ENCODE measurements at regions not wholly inside any gene's neighbourhood (a gene's known extent, or its start where the extent isn't known, plus 50 kb on each side); places are given as distances from the start of the nearest gene placed in this dataset.
A peak's percentile ranks its signal among the peaks of the same experiment; 100 is the strongest.

GRCh38 chr3:3636815-3637214, 162.4 kb upstream of the LRRN1 start:
- no peak overlapping the region for H3K27ac ChIP-seq (replicated peaks in 1 of 4)
- no peaks in the 10 kb centered on the region for H3K27me3 ChIP-seq
- H3K4me1 ChIP-seq: no peaks in the 10 kb centered on the region
- 86% methylated on average over 2 of the region's 2 CpGs for WGBS
- DNase-seq (ENCODE audit: extremely low spot score): peak; percentile 68
- H3K4me3 ChIP-seq: no peak overlapping the region
- no peaks in the 10 kb centered on the region for H3K9me3 ChIP-seq
- intact Hi-C loops (cut with DNase I): no loop called here
- no peaks in the 10 kb centered on the region for H3K36me3 ChIP-seq
- TF ChIP-seq CTCF (IDR thresholded peaks at IDR 0.05): no peak
- no peak for TF ChIP-seq EP300 (IDR thresholded peaks at IDR 0.05)
- no peak for TF ChIP-seq POLR2AphosphoS5 (IDR thresholded peaks at IDR 0.05)
- no peak for TF ChIP-seq POLR2A (IDR thresholded peaks at IDR 0.05; ENCODE audit: low read depth)

- TF ChIP-seq CTCF (IDR thresholded peaks at IDR 0.05) (no peak), POLR2AphosphoS5 (IDR thresholded peaks at IDR 0.05) (no peak)
- H3K4me1 ChIP-seq: peaks cover 0 to 12% (median 2%) of the 10 kb centered on the region in 4 donors
- H3K4me3 ChIP-seq: no peak overlapping the region
- no peak for DNase-seq (ENCODE audit: extremely low spot score)
- WGBS: 6% methylated on average over 1 of the region's 1 CpG
- H3K27ac ChIP-seq (replicated peaks in 1 of 4): no peak overlapping the region
- H3K27me3 ChIP-seq: no peaks in the 10 kb centered on the region
- no peaks in the 10 kb centered on the region for H3K36me3 ChIP-seq
- intact Hi-C loops (cut with DNase I): no loop called here
- no peaks in the 10 kb centered on the region for H3K9me3 ChIP-seq
These were observed 164.1 kb upstream of the LRRN1 start for GRCh38 chr3:3635109-3635508.

DNA sequence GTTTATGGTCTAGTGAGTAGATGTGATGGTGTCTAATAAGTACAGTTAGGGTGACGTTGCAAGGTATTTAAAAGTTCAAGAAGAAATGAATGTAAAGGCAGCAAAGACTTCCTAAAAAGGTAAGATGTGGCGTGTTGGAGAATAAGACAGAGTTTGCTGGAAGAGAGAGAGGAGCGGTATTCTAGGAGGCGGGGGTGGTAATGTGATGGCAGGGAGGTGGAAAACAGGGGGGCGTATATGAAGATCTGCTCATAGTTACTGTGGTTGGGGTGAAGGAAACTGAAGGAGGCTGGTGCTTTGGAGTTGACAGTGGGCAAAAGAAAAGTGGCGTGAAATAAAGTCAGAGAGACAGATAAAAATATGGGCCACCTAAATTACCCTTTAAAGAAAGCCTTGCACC, 164.9 kb upstream of the LRRN1 start:
- WGBS: 92% methylated on average over 6 of the region's 6 CpGs
- Histone ChIP-seq H3K4me1 (peaks cover 0 to 12% (median 2%) of the 10 kb centered on the region in 4 donors), H3K36me3 (no peaks in the 10 kb centered on the region), H3K9me3 (no peaks in the 10 kb centered on the region), H3K27me3 (no peaks in the 10 kb centered on the region), H3K27ac (replicated peaks in 1 of 4) (no peak overlapping the region), H3K4me3 (no peak overlapping the region)
- DNase-seq (ENCODE audit: extremely low spot score): no peak
- intact Hi-C loops (cut with DNase I): no loop called here
- no peak for TF ChIP-seq EP300 (IDR thresholded peaks at IDR 0.05)
- TF ChIP-seq POLR2A (IDR thresholded peaks at IDR 0.05; ENCODE audit: low read depth): no peak
- TF ChIP-seq CTCF (IDR thresholded peaks at IDR 0.05): no peak
- TF ChIP-seq POLR2AphosphoS5 (IDR thresholded peaks at IDR 0.05): no peak

DNA sequence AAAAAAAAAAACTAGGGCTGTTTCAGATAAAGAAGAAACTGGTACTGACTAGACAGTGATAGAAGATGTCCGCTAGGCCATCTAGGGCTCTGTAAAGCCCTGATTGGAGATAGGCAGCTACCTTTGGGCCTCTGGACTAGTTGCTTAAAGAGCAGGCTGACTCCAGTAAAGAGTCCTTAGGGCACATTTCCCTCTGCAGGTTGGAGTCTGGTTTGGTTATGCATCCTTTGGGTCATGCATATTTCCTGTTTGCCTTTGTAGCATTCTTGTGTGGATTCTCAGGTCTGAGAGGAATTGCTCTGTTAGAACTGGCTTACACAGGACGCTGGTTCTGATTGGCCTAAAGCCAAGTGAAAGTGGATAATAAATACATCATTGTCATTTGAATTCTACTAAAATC, 165.5 kb upstream of the LRRN1 start:
- H3K9me3 ChIP-seq: no peaks in the 10 kb centered on the region
- no peaks in the 10 kb centered on the region for H3K36me3 ChIP-seq
- peaks cover 0 to 12% (median 2%) of the 10 kb centered on the region in 4 donors for H3K4me1 ChIP-seq
- no peak overlapping the region for H3K27ac ChIP-seq (replicated peaks in 1 of 4)
- no peak overlapping the region for H3K4me3 ChIP-seq
- intact Hi-C loops (cut with DNase I): no loop called here
- H3K27me3 ChIP-seq: no peaks in the 10 kb centered on the region
- 74% methylated on average over 2 of the region's 2 CpGs for WGBS
- DNase-seq (ENCODE audit: extremely low spot score): no peak
- no peak for TF ChIP-seq EP300 (IDR thresholded peaks at IDR 0.05)
- TF ChIP-seq POLR2AphosphoS5 (IDR thresholded peaks at IDR 0.05): no peak
- no peak for TF ChIP-seq POLR2A (IDR thresholded peaks at IDR 0.05; ENCODE audit: low read depth)
- TF ChIP-seq CTCF (IDR thresholded peaks at IDR 0.05): no peak

DNA sequence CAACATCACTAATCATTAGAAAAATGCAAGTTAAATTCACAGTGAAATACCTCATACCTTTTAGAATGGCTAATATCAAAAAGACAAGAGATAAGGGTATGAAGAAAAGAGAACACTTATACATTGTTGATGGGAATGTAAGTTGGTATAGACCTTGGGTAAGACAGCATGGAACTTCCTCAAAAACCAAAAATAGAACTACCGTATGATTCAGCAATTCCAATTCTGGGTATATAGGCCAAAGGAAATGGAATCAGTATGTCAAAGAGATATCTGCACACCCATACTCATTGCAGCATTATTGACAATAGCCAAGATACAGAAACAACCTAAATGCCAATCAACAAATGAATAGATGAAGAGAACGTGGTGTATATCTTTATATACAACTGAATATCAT, 166.8 kb upstream of the LRRN1 start:
- Histone ChIP-seq H3K27ac (replicated peaks in 1 of 4) (no peak overlapping the region), H3K36me3 (no peaks in the 10 kb centered on the region), H3K4me3 (no peak overlapping the region), H3K27me3 (no peaks in the 10 kb centered on the region), H3K4me1 (peaks cover 0 to 12% (median 2%) of the 10 kb centered on the region in 4 donors), H3K9me3 (no peaks in the 10 kb centered on the region)
- no peak for DNase-seq (ENCODE audit: extremely low spot score)
- TF ChIP-seq CTCF (IDR thresholded peaks at IDR 0.05) (no peak), POLR2A (IDR thresholded peaks at IDR 0.05; ENCODE audit: low read depth) (no peak), EP300 (IDR thresholded peaks at IDR 0.05) (no peak), POLR2AphosphoS5 (IDR thresholded peaks at IDR 0.05) (no peak)
- intact Hi-C loops (cut with DNase I): no loop called here
- 79% methylated on average over 2 of the region's 2 CpGs for WGBS
